ENCODE measurements at regions not wholly inside any gene's neighbourhood (a gene's known extent, or its start where the extent isn't known, plus 50 kb on each side); places are given as distances from the start of the nearest gene placed in this dataset.
"Not testable (repeated sequence)": the region's sequence is repeated elsewhere in the genome, so short reads cannot be mapped to it uniquely, and the experiment has no call there.

GRCh38 chr2:84054577-84054976, 404.5 kb downstream of the SUCLG1 start:
- not testable (repeated sequence) for TF ChIP-seq CTCF (IDR thresholded peaks at IDR 0.05; ENCODE audit: low read length); EZH2 (IDR thresholded peaks at IDR 0.05; ENCODE audit: borderline replicate concordance, low read length)
